Naive thymus-derived CD8-positive, alpha-beta T cell (primary cell): ENCODE measurements at regions not wholly inside any gene's neighbourhood (a gene's known extent, or its start where the extent isn't known, plus 50 kb on each side); places are given as distances from the start of the nearest gene placed in this dataset.
"Not testable (repeated sequence)": the region's sequence is repeated elsewhere in the genome, so short reads cannot be mapped to it uniquely, and the experiment has no call there.

ENCODE experiments used
- ATAC-seq, 2 donors: fragments of 150-1000 bp; cut with Tn5 transposase in 1 of 2; sonication (Bioruptor Pico), chemical (Tn5 transposase) in 1 of 2; 1 replicate in 1 of 2; 2 replicates in 1 of 2; pipeline ENCODE4 v1.10.0; 2021; ENCODE audit warnings: mild to moderate bottlenecking in 2 of 2, moderate library complexity in 2 of 2
- POLR2A ChIA-PET: fragments of 350-600 bp; sonication (Branson Sonifier 250); formaldehyde crosslinking; loops from one replicate; lab custom pipeline; 2021; ENCODE audit warnings: antibody characterized with exemption; lab: Charles Lee
- DNase-seq, 10 donors: peaks; one replicate each; pipeline versions ENCODE4 v3.0.0 to v3.0.0-alpha.2; 2020 to 2022
- H3K27ac Mint-ChIP-seq, 10 donors: one replicate each; pipeline ENCODE4 v1.8.0; 2020 to 2022; ENCODE audit warnings: mild to moderate bottlenecking in 10 of 10, mixed read lengths in 10 of 10, moderate library complexity in 4 of 10, inconsistent platforms in 1 of 10
- H3K27me3 Mint-ChIP-seq, 5 donors: one replicate each; pipeline ENCODE4 v1.8.0; 2021 to 2022; ENCODE audit warnings: mixed read lengths in 5 of 5
- H3K36me3 Mint-ChIP-seq, 3 donors: one replicate each; pipeline ENCODE4 v1.8.0; 2020 to 2022; ENCODE audit warnings: mixed read lengths in 3 of 3, mild to moderate bottlenecking in 2 of 3, inconsistent platforms in 1 of 3
- H3K4me1 Mint-ChIP-seq, 4 donors: one replicate each; pipeline ENCODE4 v1.8.0; 2021 to 2022; ENCODE audit warnings: mixed read lengths in 4 of 4
- H3K4me3 Mint-ChIP-seq, 10 donors: one replicate each; pipeline ENCODE4 v1.8.0; 2020 to 2022; ENCODE audit warnings: mild to moderate bottlenecking in 10 of 10, mixed read lengths in 10 of 10, moderate library complexity in 6 of 10, inconsistent platforms in 1 of 10
- H3K9me3 Mint-ChIP-seq, 9 donors: one replicate each; pipeline ENCODE4 v1.8.0; 2020 to 2022; ENCODE audit warnings: mixed read lengths in 9 of 9, mild to moderate bottlenecking in 3 of 9, inconsistent platforms in 1 of 9, moderate library complexity in 1 of 9

- H3K9me3 Mint-ChIP-seq = peaks cover 12 to 56% (median 30%) of the 10 kb centered on the region in 9 donors
- no peak for ATAC-seq
- no peak overlapping the region for H3K4me3 Mint-ChIP-seq
- H3K27me3 Mint-ChIP-seq = peaks cover 0 to 19% (median 4%) of the 10 kb centered on the region in 5 donors
- H3K36me3 Mint-ChIP-seq = peaks cover 0 to 40% (median 0%) of the 10 kb centered on the region in 3 donors
- DNase-seq = no peak
- H3K27ac Mint-ChIP-seq = no peak overlapping the region
- no peaks in the 10 kb centered on the region for H3K4me1 Mint-ChIP-seq
- POLR2A ChIA-PET = no interaction called here
These were observed 365.9 kb downstream of the DMAC1 start for GRCh38 chr9:7433508-7434292.

DNA sequence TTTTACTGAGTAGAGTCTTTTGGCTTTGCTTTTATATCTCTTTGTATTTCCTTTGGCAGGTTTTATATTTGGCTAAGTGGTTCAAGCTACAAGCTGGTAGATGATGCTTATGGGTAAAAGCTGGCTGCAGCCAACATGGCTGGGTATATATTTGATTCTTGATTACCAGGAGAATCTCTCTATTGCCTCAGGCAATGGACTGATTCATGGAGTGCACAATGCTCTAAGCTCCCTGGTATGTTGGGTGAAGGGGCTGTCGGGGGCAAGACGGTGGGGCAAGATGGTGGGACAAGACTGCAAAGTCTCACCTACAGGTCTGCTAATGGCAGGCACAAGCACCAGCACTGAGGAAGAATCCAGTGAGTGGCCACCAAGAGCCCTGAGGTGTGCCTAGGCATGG, 366.6 kb downstream of the DMAC1 start:
- POLR2A ChIA-PET = no interaction called here
- H3K36me3 Mint-ChIP-seq = peaks cover 0 to 40% (median 0%) of the 10 kb centered on the region in 3 donors
- no peak for ATAC-seq
- peaks cover 16 to 60% (median 32%) of the 10 kb centered on the region in 9 donors for H3K9me3 Mint-ChIP-seq
- H3K4me3 Mint-ChIP-seq = no peak overlapping the region
- no peak overlapping the region for H3K27ac Mint-ChIP-seq
- no peaks in the 10 kb centered on the region for H3K4me1 Mint-ChIP-seq
- peaks cover 0 to 23% (median 8%) of the 10 kb centered on the region in 5 donors for H3K27me3 Mint-ChIP-seq
- no peak for DNase-seq

DNA sequence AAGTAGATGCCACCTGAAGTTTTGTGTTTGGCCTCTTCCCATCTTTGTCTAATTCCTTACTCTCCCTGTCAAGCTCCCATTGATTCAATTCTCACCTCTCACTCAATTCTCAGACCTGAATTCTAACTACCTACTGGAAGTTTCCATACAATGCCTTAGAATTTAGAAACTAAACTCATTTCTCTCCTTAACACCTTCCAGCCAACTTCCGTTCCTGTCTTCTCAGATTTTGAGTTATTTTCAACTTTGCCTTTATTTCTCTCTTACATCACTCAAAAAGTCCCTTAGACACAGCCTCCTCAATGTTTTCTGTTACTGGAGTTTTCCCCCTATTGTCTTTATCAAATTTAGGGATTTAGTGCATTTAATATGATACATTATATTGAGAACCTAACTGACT, 382.2 kb downstream of the DMAC1 start:
- H3K4me1 Mint-ChIP-seq, H3K4me3 Mint-ChIP-seq, POLR2A ChIA-PET, H3K27ac Mint-ChIP-seq, ATAC-seq, H3K27me3 Mint-ChIP-seq, DNase-seq, H3K36me3 Mint-ChIP-seq: not testable (repeated sequence)
- H3K9me3 Mint-ChIP-seq = peaks cover 0 to 21% (median 5%) of the 10 kb centered on the region in 9 donors

DNA sequence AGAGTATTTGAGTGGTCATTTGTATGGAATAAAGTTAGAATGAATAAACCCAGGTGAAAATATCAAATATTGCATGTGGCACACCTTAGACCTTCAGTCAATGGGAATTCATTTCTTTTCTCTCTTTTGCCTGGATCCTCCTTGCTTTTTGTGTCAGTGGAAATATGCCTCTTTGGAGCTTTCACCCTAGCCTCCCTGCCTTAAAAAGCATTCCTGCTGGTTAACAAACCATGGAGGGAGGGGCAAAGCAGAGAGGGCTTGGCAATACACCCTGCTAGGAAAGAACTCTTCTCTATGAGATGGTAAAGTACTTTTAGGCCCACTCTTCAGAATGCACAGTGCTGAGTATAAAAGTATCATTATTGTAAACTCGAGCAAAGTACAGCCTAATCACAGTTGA, 383.7 kb downstream of the DMAC1 start:
- peaks cover 0 to 5% (median 0%) of the 10 kb centered on the region in 3 donors for H3K36me3 Mint-ChIP-seq
- DNase-seq (no peak), ATAC-seq (no peak)
- no peak overlapping the region for H3K27ac Mint-ChIP-seq
- no peak overlapping the region for H3K4me3 Mint-ChIP-seq
- H3K27me3 Mint-ChIP-seq = peaks cover 0 to 9% (median 4%) of the 10 kb centered on the region in 5 donors
- POLR2A ChIA-PET = no interaction called here
- peaks cover 0 to 13% (median 1%) of the 10 kb centered on the region in 9 donors for H3K9me3 Mint-ChIP-seq
- H3K4me1 Mint-ChIP-seq = no peaks in the 10 kb centered on the region

DNA sequence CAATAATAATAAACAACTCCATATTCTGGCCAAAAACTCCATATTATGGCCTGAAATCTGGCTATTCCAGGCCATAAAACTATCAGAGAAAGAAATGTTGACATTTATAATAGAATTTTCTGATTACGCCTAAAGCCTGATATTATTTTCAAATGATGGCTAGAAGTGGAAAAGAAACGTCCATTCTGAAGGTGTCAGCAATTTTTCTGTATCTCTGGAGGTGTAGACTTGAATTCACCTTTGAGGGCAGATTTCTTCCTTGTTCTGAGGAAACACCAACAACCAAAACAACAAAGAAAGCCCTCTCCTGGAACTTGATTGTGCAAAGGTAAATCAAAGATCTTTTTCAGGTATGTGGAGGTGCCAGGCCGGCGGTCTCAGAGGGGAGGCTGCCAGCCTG, 390.7 kb downstream of the DMAC1 start:
- no peak overlapping the region for H3K27ac Mint-ChIP-seq

GRCh38 chr9:7407246-7407645, 392.3 kb downstream of the DMAC1 start:
- H3K4me3 Mint-ChIP-seq = no peak overlapping the region
- peaks cover 0 to 4% (median 0%) of the 10 kb centered on the region in 9 donors for H3K9me3 Mint-ChIP-seq
- H3K4me1 Mint-ChIP-seq = no peaks in the 10 kb centered on the region
- peaks cover 0 to 9% (median 7%) of the 10 kb centered on the region in 5 donors for H3K27me3 Mint-ChIP-seq
- POLR2A ChIA-PET = no interaction called here
- H3K27ac Mint-ChIP-seq = no peak overlapping the region
- DNase-seq (no peak), ATAC-seq (no peak)
- no peaks in the 10 kb centered on the region for H3K36me3 Mint-ChIP-seq

More for the DNA sequence above, 390.7 kb downstream of the DMAC1 start:
- H3K27me3 Mint-ChIP-seq = peaks cover 0 to 9% (median 4%) of the 10 kb centered on the region in 5 donors
- peaks cover 0 to 4% (median 0%) of the 10 kb centered on the region in 9 donors for H3K9me3 Mint-ChIP-seq
- H3K4me3 Mint-ChIP-seq = no peak overlapping the region
- no peak for ATAC-seq
- DNase-seq = no peak
- POLR2A ChIA-PET = no interaction called here
- H3K4me1 Mint-ChIP-seq = no peaks in the 10 kb centered on the region
- H3K36me3 Mint-ChIP-seq = no peaks in the 10 kb centered on the region

- peaks cover 0 to 4% (median 0%) of the 10 kb centered on the region in 9 donors for H3K9me3 Mint-ChIP-seq
- H3K4me3 Mint-ChIP-seq = no peak overlapping the region
- H3K4me1 Mint-ChIP-seq = no peaks in the 10 kb centered on the region
- DNase-seq (no peak), ATAC-seq (no peak)
- H3K36me3 Mint-ChIP-seq = no peaks in the 10 kb centered on the region
- peaks cover 0 to 13% (median 3%) of the 10 kb centered on the region in 5 donors for H3K27me3 Mint-ChIP-seq
- POLR2A ChIA-PET = no interaction called here
- no peak overlapping the region for H3K27ac Mint-ChIP-seq
These were observed 393.5 kb downstream of the DMAC1 start for GRCh38 chr9:7405924-7406604.

DNA sequence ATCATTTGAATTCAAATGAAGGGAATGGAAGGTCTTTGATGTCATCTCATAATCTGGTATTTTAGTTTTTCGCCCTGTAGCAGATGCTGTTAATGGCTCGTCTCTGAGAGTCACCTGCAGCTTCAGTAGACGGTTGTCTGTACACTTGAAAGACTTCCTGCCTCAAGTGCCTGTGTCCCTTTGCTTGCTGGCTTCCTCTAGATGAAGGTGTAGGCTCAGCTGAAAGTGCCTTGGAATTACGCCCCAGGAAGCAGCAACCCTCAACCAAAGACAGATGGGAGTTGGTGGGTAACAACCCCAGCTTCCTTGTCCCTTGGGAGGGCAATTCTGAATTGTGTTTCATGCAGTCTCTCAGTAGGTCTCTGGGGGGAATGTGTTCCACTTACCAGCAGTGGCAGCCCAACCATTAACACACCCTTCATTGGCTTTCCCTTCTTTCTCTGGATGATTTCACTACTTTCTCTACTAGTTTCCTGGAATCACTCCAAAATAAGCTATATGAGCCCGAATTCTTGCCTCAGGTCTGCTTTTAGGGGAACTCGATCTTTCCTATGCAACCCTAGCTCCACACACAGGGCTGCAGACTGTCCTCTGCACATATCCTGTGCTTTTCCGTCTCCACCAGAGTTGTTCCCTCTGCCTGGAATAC, 395.6 kb downstream of the DMAC1 start:
- Mint-ChIP-seq H3K9me3 (peaks cover 0 to 4% (median 0%) of the 10 kb centered on the region in 9 donors), H3K4me3 (no peak overlapping the region), H3K36me3 (no peaks in the 10 kb centered on the region), H3K27ac (no peak overlapping the region), H3K4me1 (no peaks in the 10 kb centered on the region), H3K27me3 (peaks cover 2 to 20% (median 12%) of the 10 kb centered on the region in 5 donors)
- DNase-seq (no peak), ATAC-seq (peak in 1 of 2 donors; percentile 32)
- POLR2A ChIA-PET = no interaction called here

DNA sequence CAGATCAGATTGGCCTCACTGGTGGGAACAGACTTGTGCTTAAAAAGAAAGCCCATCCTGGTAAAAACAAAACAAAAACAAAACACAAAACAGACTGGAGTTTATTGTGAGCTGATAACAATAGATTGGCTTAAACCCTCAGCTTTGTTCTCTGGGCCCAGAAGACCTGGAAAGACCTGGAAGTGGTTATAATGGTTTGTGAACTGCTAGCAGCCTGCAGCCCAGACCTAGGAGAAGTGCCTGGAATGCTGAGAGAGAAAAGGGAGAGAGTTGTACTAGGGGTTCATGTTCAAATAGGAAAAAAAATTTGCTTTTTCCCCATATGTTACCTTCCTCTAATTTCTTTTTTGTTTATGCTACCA, 396.6 kb downstream of the DMAC1 start:
- Mint-ChIP-seq H3K36me3 (no peaks in the 10 kb centered on the region), H3K4me1 (no peaks in the 10 kb centered on the region), H3K9me3 (peaks cover 0 to 2% (median 0%) of the 10 kb centered on the region in 9 donors), H3K4me3 (no peak overlapping the region), H3K27ac (peak overlapping the region in 2 of 10 donors; percentile 33 to 43), H3K27me3 (peaks cover 2 to 20% (median 12%) of the 10 kb centered on the region in 5 donors)
- no peak for DNase-seq
- no peak for ATAC-seq
- POLR2A ChIA-PET = no interaction called here

- DNase-seq (no peak), ATAC-seq (no peak)
- Mint-ChIP-seq H3K27ac (peak overlapping the region in 1 of 10 donors; percentile 33), H3K27me3 (peaks cover 2 to 20% (median 12%) of the 10 kb centered on the region in 5 donors), H3K9me3 (no peaks in the 10 kb centered on the region), H3K4me3 (no peak overlapping the region), H3K4me1 (no peaks in the 10 kb centered on the region), H3K36me3 (no peaks in the 10 kb centered on the region)
- POLR2A ChIA-PET = no interaction called here
These were observed 397.1 kb downstream of the DMAC1 start for GRCh38 chr9:7402334-7403027.

- no peaks in the 10 kb centered on the region for H3K9me3 Mint-ChIP-seq
- POLR2A ChIA-PET = no interaction called here
- no peaks in the 10 kb centered on the region for H3K4me1 Mint-ChIP-seq
- DNase-seq (no peak), ATAC-seq (no peak)
- no peaks in the 10 kb centered on the region for H3K36me3 Mint-ChIP-seq
- H3K4me3 Mint-ChIP-seq = no peak overlapping the region
- H3K27ac Mint-ChIP-seq = peak overlapping the region in 1 of 10 donors; percentile 34
- peaks cover 3 to 20% (median 12%) of the 10 kb centered on the region in 5 donors for H3K27me3 Mint-ChIP-seq
These were observed 398.5 kb downstream of the DMAC1 start for GRCh38 chr9:7401116-7401515.

DNA sequence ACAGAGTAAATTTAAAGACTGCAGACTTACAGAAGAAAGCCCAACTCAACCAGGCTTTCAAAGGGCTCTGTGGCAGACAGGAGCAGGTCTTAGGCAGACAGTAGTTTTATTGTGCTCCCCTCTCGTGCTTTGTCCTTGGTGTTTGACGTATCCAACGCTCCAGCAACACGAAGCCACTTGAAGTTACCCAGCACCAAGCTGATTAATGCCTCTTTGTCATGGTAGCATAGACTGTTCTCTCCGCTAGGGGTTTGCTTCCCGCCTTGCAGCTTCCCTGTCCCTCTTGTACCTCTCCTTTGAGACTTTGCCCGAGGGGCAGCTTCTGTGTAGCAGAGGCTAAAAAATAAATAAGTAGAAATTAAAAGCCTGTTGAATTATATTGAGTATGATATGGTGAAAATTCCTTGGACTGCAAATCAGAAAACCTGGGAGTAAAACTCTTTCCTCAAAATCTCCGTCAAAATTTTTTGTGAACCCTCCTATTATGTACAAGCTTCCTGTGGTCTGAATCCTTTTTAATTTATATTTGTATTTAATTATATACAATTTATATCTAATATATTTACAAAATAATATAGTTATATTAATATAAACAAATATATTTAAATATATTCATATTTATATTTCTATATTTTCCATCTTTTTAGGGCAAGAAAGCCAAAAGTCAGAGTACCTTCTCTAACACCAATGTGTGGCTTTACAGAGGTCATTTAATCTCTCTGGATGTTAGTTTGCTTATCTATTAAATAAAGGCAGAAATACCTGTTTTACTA, 405.4 kb downstream of the DMAC1 start:
- Mint-ChIP-seq H3K36me3 (no peaks in the 10 kb centered on the region), H3K9me3 (no peaks in the 10 kb centered on the region), H3K27me3 (peaks cover 1 to 6% (median 3%) of the 10 kb centered on the region in 5 donors), H3K4me3 (no peak overlapping the region), H3K27ac (no peak overlapping the region), H3K4me1 (no peaks in the 10 kb centered on the region)
- POLR2A ChIA-PET = no interaction called here
- ATAC-seq = no peak
- no peak for DNase-seq
